GM19023 (cell line): ENCODE measurements at regions not wholly inside any gene's neighbourhood (a gene's known extent, or its start where the extent isn't known, plus 50 kb on each side); places are given as distances from the start of the nearest gene placed in this dataset.
"Not testable (repeated sequence)": the region's sequence is repeated elsewhere in the genome, so short reads cannot be mapped to it uniquely, and the experiment has no call there.

ENCODE experiments used
- ATAC-seq: cut with Tn5 transposase; IDR thresholded peaks from one replicate; pipeline ENCODE4 v1.9.1; 2021; ENCODE audit warnings: mild to moderate bottlenecking, moderate library complexity; ENCODE audit not compliant: unreplicated experiment

DNA sequence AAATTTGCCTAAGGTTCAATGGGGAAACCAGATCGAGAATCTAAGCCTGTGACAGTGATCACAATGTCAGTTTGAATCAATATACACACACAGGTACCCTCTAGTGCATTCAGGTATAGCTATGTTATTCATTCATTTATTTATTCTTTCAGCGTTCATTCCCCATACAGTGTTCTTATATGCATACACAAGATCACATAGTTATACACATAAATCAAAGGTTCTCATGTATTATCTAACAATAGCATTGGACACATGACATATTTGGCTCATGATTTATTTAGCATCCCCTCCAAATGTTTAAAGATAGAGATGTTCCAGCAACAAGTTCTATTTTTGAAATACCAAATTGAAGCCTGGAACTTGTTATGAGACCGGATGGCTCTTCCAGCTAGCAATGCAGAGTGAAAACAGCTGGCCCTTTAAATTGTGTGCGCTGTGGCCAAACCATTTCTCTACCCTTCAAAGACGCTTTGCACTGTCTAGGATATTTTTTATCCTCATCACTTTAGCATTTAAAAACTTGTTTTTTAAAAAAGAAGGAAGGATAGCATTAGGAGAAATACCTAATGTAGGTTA lies 131.0 kb downstream of the ATXN3L start:
- no peak for ATAC-seq

- not testable (repeated sequence) for ATAC-seq
These were observed 133.2 kb downstream of the ATXN3L start for GRCh38 chrX:13186643-13187042.

DNA sequence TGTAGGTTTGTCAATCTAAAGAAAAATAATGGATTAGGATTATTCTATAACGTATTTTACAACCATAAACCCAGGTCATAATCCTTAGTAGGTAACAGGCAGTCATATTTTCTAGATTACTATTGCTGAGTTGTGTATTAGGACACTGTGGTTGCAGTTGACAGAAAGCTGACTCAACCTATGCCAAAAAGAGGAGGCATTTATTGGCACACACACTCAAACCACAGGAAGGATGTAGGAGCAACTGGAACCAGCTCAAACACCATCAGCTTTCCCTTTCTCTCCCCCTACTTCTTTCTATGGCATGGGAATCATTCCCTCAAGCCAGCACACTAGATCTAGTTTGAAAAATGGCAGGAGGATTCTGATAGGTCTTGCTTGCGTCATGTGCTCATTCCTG lies 136.4 kb upstream of the FAM9C start:
- no peak for ATAC-seq

GRCh38 chrX:13179586-13179985 lies 135.2 kb upstream of the FAM9C start:
- ATAC-seq, result no peak

- ATAC-seq, result no peak
These were observed 134.7 kb upstream of the FAM9C start for GRCh38 chrX:13179100-13179499.

GRCh38 chrX:13177921-13178566 lies 133.6 kb upstream of the FAM9C start:
- no peak for ATAC-seq

- ATAC-seq, result no peak
These were observed 130.6 kb upstream of the FAM9C start for GRCh38 chrX:13175056-13175455.

GRCh38 chrX:13170966-13171558 lies 126.6 kb upstream of the FAM9C start:
- no peak for ATAC-seq

- ATAC-seq, result no peak
These were observed 125.3 kb upstream of the FAM9C start for GRCh38 chrX:13169684-13170083.

- ATAC-seq, result no peak
These were observed 123.8 kb upstream of the FAM9C start for GRCh38 chrX:13168269-13168668.

DNA sequence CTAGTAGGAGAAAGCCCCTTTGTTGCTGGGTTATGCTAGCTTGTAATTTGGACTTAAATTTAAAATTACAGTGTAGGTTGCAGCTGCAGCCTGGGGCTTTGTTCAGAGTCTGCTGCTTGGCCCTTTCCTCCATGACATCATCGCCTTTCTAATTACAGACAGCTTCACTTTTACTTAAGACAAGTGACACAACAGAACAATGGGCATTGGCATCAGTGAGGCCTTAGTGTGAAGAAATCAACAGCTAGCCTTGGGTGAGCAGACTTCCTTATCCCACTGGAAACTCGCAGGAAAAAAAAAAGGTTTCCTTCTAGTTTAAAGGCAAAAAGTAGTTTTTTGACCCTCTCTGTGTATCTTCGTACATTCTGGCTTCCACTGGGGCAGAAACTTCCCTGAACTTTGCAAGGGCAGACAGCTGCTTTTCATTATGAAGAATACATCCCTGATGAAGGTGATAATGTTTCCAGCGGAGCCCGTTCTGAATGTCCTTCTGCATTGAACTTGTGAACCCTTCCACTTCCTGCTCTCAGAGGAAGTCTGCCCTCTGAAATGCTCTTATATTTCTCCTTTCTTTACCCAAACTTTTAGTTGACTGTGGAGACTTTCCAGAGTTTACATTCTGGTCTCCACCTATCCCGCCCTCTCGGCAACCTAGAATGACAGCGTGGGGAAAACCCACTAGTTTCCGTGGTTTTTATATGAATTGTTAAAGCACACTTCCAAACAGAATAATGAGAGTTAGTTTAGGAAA lies 123.2 kb upstream of the FAM9C start:
- no peak for ATAC-seq

- no peak for ATAC-seq
These were observed 121.1 kb upstream of the FAM9C start for GRCh38 chrX:13165266-13166189.

GRCh38 chrX:13164611-13165010 lies 120.2 kb upstream of the FAM9C start:
- no peak for ATAC-seq

GRCh38 chrX:13162772-13163410 lies 118.5 kb upstream of the FAM9C start:
- ATAC-seq, result no peak

- no peak for ATAC-seq
These were observed 115.5 kb upstream of the FAM9C start for GRCh38 chrX:13159886-13160285.

DNA sequence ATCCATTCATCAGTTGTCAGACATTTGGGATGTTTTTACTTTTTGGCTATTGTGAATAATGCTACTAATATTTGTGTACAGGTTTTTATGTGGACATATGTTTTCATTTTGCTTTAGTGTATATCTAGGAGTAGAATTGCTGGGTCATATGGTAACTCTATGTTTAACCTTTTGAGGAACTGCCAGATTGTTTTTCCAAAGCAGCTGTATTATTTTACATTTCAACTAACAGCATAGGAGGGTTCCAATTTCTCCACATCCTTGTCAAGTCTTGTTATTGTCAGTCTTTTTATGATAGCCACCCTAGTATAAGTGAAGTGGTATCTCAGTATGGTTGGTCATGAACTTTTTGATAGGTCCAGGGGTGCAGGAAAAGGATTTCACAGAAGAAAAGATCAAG lies 114.5 kb upstream of the FAM9C start:
- no peak for ATAC-seq

- ATAC-seq, result not testable (repeated sequence)
These were observed 111.1 kb upstream of the FAM9C start for GRCh38 chrX:13155550-13155949.

DNA sequence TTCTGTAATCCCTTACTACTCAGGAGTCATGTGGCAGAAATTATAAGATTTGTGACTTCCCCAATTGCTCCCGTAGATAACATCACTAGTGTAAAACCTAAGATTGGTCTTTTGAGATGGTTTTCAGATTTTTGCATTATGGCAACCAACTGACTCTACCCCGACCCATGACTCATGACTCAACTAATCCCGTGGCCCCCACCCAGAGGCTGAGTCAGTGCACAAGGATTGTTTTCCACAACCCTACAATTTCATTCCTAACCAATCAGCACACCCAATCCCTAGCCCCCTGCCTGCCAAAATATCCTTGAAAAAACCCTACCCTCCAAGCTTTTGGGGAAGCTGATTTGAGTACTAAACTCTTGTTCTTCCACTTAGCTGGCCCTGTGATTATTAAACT lies 109.4 kb upstream of the FAM9C start:
- ATAC-seq, result no peak

DNA sequence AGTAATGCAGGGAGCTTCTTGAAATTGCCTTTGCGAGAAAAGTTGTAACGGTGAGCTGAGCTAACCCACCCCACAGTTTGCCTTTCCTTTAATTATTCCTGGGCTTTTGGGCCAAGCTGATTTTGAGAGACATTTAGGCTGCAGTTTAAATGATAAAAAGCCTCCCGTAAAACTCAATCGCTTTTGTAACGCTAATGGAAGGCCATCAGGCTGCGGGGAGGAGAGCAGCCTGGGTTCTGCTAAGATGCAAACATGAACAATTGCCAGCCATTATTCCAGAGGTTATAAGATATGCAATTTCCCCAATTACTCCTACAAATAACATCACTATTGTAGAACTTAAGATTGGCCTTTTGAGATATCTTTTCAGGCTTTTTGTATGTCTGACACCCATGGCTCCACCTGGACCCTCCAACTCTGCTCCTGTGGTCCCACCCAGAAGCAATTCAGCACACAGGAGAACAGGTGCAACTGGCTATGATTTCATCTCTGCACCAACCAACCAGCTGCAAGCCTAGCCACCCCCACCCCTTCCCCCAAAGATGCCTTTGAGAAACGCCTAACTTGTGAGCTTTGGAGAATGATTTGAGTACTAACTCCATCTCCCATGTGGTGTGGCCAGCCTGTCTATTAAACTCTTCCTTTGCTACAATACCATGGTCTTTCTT lies 108.2 kb upstream of the FAM9C start:
- no peak for ATAC-seq
